Left ventricle myocardium inferior (tissue), 1 donor: ENCODE measurements at regions not wholly inside any gene's neighbourhood (a gene's known extent, or its start where the extent isn't known, plus 50 kb on each side); places are given as distances from the start of the nearest gene placed in this dataset.
"Not testable (repeated sequence)": the region's sequence is repeated elsewhere in the genome, so short reads cannot be mapped to it uniquely, and the experiment has no call there.

Source experiments
- DNase-seq: peaks from one replicate; pipeline ENCODE4 v3.0.0-alpha.2; 2020
- H3K27ac ChIP-seq: fragments of 200-600 bp; replicated peaks from 2 replicates; pipeline ENCODE4 v1.8.0; 2021
- H3K27me3 ChIP-seq: fragments of 200-600 bp; 2 replicates; pipeline ENCODE4 v1.8.0; 2021; ENCODE audit warnings: low read depth
- H3K36me3 ChIP-seq: fragments of 200-600 bp; 2 replicates; pipeline ENCODE4 v1.8.0; 2021
- H3K4me1 ChIP-seq: fragments of 200-600 bp; 2 replicates; pipeline ENCODE4 v1.8.0; 2021
- H3K4me3 ChIP-seq: fragments of 200-600 bp; 2 replicates; pipeline ENCODE4 v1.8.0; 2021; ENCODE audit warnings: mild to moderate bottlenecking, moderate library complexity
- H3K9me3 ChIP-seq: fragments of 200-600 bp; replicated peaks from 2 replicates; pipeline ENCODE4 v1.8.0; 2021
- intact Hi-C: fragments of 100-400 bp; cut with micrococcal nuclease; formaldehyde crosslinking; loops from one replicate; pipeline ENCODE4 v1.11.0; 2022
- TF ChIP-seq, protein P1 (sequence below): fragments of 200-600 bp; IDR thresholded peaks from 2 replicates; pipeline ENCODE4 v1.8.0; 2021; ENCODE audit warnings: antibody characterized with exemption, mild to moderate bottlenecking, borderline replicate concordance
- donor health status: DM: no; HTN: yes; CAD: no; lungs with severe emphysema.

DNA sequence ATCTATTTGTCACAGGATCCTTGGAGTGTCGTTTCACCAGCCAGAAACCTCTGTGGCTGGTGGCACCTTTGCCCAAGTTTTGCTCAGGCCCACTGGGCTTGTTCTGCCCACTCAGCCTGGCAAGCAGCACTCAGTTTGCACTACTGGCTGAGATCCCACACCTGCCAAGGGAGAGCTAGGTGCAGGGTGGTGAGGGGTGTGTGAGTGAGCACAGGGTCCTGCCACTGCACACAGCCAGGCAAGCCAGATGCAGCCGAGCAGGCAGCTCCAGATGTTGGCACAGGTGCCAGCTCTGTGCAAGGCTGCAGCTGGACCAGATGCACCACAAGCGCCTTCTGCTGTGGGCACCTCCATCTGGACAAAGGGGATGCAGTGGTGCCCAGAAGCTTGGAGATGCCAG, 281.7 kb upstream of the UBE2E3 start:
- no peaks in the 10 kb centered on the region for H3K27me3 ChIP-seq
- H3K27ac ChIP-seq, result no peak overlapping the region
- intact Hi-C loops, result no loop called here
- no peak for DNase-seq
- TF ChIP-seq, protein P1, sequence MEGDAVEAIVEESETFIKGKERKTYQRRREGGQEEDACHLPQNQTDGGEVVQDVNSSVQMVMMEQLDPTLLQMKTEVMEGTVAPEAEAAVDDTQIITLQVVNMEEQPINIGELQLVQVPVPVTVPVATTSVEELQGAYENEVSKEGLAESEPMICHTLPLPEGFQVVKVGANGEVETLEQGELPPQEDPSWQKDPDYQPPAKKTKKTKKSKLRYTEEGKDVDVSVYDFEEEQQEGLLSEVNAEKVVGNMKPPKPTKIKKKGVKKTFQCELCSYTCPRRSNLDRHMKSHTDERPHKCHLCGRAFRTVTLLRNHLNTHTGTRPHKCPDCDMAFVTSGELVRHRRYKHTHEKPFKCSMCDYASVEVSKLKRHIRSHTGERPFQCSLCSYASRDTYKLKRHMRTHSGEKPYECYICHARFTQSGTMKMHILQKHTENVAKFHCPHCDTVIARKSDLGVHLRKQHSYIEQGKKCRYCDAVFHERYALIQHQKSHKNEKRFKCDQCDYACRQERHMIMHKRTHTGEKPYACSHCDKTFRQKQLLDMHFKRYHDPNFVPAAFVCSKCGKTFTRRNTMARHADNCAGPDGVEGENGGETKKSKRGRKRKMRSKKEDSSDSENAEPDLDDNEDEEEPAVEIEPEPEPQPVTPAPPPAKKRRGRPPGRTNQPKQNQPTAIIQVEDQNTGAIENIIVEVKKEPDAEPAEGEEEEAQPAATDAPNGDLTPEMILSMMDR, result no peak
- H3K9me3 ChIP-seq, result peaks cover 8% of the 10 kb centered on the region
- H3K4me1 ChIP-seq, result no peaks in the 10 kb centered on the region
- H3K36me3 ChIP-seq, result no peaks in the 10 kb centered on the region
- no peak overlapping the region for H3K4me3 ChIP-seq

DNA sequence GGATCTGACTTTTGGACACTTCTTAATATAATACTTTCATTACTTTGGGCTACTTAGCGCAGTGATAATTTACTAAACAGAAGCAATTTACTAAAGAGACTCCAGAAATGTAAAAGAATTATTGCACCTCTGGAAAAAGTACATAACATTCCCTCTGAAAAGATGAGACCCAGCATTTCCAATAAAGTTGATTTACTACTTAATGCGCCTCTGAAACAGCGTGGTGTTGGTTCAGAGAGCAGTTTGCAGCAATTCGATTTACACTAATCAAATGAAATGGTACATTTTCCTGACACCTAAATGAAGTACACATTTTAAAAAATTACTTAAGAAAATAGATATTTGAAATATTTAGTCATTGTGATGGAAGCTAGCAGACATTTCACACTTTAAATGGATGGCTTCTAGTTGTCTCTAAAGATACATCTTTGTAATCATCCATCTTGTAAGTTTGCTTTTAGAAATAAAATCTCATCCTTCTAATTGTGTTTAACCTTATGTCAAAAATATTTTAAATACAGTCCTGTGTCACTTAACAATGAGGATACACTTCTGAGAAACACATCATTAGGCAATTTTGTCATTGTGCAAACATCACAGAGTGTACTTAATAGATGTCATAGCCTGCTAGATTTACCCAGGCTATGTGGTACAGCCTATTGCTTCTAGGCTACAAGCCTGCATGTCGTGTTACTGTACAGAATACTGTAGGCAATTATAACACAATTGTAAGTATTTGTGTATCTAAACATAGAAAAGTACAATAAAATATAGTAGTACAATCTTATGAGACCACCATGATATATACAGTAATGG, 284.6 kb upstream of the UBE2E3 start:
- H3K36me3 ChIP-seq, result no peaks in the 10 kb centered on the region
- no peaks in the 10 kb centered on the region for H3K9me3 ChIP-seq
- no peaks in the 10 kb centered on the region for H3K4me1 ChIP-seq
- TF ChIP-seq, protein P1, result no peak
- intact Hi-C loops, result no loop called here
- H3K4me3 ChIP-seq, result no peak overlapping the region
- H3K27ac ChIP-seq, result no peak overlapping the region
- DNase-seq, result no peak
- no peaks in the 10 kb centered on the region for H3K27me3 ChIP-seq

DNA sequence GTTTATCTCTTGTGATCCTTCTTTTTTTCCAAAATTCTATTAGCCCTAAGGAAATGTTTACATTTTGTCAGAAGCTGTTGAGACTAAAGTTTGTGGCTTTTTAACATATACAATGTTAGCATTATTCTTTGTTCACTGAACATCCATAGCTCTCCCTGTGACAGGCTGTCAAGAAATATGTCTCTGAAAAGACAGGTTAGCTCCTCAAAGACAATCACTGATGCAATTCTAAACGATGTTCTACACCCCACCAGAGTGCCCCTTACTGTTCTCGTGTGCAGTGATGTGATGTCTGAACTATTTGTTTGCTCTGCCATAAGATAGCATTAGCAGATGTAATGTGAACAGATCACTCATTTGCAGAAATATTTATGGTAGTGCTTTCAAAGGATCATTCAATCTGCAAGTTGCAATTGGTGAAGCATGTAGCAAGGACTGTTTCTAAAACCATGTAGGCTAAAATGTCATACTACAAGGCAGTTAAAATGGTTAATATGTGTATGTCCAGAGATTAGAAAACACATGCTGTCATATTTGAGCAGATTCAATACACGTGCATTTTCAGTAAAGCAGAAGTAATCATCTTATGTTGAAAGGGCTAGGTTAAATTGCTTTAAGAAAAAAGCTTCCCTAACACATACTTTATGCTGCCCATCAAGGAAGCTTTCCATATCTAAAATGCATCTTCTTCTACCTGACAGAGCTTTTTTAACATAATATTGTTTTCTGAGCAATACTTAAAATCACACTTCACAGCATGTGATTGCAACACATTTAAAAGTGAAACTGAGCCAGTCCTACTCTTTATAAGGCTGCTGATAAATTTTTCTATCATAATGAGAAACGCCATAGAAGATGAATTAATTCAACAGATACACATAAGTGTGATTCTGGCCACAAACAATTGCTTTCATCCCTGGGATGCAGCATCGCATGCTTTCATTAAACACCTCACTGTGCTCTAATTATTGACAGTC, 285.7 kb upstream of the UBE2E3 start:
- no peak overlapping the region for H3K27ac ChIP-seq
- no peak for DNase-seq
- H3K27me3 ChIP-seq, result no peaks in the 10 kb centered on the region
- TF ChIP-seq, protein P1, result no peak
- H3K36me3 ChIP-seq, result no peaks in the 10 kb centered on the region
- H3K4me3 ChIP-seq, result no peak overlapping the region
- intact Hi-C loops, result no loop called here
- H3K9me3 ChIP-seq, result no peaks in the 10 kb centered on the region
- H3K4me1 ChIP-seq, result no peaks in the 10 kb centered on the region

DNA sequence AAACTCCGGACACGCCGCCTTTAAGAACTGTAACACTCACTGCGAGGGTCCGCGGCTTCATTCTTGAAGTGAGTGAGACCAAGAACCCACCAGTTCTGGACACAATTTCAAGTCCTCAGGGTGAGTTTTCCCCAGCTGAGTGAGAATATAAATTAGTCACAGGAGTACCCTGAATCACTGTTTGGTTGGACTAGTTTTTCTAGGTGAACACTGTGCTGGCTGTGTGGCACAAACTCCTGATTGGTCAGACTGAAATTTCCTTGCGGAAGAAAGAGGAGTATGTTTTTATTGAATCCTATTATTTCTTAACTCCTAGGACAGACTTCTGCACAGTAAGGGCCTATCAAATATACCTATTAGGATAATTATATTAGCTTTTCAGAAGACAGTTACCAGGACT, 288.1 kb upstream of the UBE2E3 start:
- Histone ChIP-seq H3K27me3 (no peaks in the 10 kb centered on the region), H3K9me3 (no peaks in the 10 kb centered on the region), H3K4me3 (no peak overlapping the region), H3K36me3 (no peaks in the 10 kb centered on the region), H3K27ac (no peak overlapping the region), H3K4me1 (no peaks in the 10 kb centered on the region)
- intact Hi-C loops, result no loop called here
- no peak for DNase-seq
- TF ChIP-seq, protein P1, result no peak

DNA sequence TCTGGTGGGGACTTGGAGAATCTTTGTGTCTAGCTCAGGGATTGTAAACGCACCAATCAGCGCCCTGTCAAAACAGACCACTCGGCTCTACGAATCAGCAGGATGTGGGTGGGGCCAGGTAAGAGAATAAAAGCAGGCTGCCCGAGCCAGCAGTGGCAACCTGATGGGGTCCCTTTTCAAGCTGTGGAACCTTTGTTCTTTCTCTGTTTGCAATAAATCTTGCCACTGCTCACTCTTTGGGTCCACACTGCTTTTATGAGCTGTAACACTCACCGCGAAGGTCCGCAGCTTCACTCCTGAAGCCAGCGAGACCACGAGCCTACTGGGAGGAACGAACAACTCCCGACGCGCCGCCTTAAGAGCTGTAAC, 288.6 kb upstream of the UBE2E3 start:
- H3K4me3 ChIP-seq, H3K36me3 ChIP-seq, H3K9me3 ChIP-seq, H3K27ac ChIP-seq, H3K27me3 ChIP-seq, intact Hi-C loops, DNase-seq, H3K4me1 ChIP-seq: not testable (repeated sequence)

DNA sequence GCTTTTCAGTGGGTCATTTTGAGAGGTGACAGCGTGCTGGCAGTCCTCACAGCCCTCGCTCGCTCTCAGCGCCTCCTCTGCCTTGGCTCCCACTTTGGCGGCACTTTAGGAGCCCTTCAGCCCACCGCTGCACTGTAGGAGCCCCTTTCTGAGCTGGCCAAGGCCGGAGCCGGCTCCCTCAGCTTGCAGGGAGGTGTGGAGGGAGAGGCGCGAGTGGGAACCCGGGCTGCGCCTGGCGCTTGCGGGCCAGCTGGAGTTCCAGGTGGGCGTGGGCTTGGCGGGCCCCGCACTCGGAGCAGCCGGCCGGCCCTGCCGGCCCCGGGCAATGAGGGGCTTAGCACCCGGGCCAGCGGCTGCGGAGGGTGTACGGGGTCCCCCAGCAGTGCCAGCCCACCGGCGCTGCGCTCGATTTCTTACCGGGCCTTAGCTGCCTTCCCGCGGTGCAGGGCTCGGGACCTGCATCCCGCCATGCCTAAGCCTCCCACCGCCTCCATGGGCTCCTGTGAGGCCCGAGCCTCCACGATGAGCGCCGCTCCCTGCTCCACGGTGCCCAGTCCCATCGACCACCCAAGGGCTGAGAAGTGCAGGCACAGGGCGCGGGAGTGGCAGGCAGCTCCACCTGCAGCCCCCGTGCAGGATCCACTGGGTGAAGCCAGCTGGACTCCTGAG, 289.1 kb upstream of the UBE2E3 start:
- intact Hi-C loops, H3K27ac ChIP-seq, H3K4me3 ChIP-seq, H3K27me3 ChIP-seq, H3K36me3 ChIP-seq, H3K9me3 ChIP-seq, DNase-seq, H3K4me1 ChIP-seq: not testable (repeated sequence)
